NCI-H2227 (cell line): ENCODE measurements at regions not wholly inside any gene's neighbourhood (a gene's known extent, or its start where the extent isn't known, plus 50 kb on each side); places are given as distances from the start of the nearest gene placed in this dataset.
"Not testable (repeated sequence)": the region's sequence is repeated elsewhere in the genome, so short reads cannot be mapped to it uniquely, and the experiment has no call there.

ENCODE experiments used
- DNase-seq: peaks from one replicate; lab custom pipeline; 2025; ENCODE audit not compliant: unreplicated experiment; lab: John Stamatoyannopoulos, UW

DNA sequence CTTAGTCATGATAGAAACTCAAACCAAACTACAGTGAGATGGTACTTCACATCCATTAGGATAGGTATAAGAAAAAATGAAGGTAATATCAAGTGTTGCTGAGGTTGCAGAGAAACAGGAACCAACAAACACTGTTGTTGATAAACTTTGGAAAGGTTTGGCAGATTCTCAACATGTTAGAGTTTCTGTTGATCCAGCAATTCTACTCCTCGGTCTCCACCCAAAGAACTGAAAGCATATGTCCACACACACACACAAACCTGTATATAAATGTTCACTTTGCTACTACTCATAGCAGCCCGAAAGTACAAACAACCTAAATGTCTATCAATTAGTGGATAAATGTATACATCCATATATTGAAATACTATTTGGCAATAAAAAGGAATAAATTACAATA is 128.3 kb upstream of the CARMIL1 start:
- DNase-seq: no peak

DNA sequence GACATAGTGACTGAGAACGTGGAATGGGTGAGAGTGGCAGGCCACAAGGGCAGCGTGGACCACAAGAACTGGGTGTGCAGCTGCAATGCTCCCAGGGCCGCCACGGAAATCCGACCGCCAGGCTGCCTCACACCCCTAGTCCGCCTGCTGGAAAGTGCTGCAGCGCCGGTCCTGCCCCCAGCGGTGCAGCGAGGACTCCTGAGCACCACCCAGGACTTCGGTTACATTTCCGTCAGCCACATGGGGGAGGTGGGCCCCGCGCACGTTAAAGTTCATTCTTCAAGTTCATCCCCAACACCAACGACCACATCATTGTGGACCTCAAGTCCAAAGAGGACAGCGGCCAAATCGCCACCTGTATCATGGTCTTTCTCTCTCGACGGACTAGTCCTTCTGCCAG is 126.1 kb upstream of the CARMIL1 start:
- DNase-seq: no peak

DNA sequence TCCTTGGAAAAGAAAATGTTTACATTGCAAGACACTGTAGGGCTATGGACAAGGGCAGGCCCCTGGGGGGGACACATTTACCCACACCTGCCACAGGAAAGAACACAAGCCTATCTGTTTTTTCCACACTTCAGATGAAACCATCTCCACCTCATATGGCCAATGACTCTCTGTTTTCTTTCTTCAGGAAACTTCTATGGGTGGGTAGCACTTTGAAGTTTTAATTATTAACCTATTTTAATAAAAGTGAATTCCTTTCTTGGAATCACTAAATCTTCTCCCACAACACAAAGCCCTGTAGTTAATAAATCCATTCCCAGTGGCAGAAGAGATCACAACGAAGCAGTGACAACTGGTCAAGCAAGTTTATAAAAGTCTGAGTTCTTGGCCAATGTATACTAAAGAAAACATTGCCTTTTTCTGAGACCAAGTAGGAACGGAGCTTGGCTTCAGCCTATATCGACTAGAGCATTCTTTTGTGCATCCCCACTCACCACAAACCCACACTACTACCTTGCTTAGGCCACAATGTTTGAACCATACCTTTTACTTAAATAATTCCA is 125.1 kb upstream of the CARMIL1 start:
- no peak for DNase-seq

DNA sequence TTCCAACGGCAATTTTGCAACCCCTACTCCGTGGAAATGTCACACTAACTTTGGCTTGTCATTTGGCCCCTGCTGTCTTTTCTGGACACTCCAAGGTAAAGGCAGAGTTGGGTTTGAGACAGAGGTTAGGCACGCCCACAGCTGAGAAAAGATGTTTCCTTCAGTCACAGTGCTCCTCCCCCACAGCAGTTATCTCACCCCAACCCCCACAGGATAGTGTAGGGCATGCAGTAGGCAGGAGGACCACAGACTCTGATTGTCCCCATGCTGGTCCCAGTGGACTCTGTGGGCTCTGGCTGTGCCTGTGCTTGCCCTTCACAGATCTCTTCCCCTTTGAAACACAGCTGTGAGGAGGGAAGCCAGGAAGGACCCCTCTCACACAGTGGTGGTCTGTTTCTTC is 124.0 kb upstream of the CARMIL1 start:
- DNase-seq: no peak

DNA sequence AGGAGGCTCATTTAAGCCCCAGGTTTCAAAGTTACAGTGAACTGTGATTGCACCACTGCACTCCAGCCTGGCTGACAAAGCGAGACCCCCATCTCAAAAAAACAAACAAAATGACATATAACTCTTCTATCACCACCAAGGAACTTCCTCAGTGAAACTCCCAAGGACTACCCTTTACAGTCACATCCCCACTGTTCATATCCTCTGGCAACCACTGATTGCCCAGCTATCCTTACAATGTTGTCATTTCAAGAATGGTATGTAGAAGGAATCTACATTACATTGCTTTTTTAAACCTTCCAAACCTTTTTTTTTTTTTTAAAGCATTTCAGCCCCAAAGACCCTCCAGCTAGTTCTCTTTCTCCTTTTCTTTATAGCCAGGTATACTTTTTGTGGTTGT is 123.1 kb upstream of the CARMIL1 start:
- no peak for DNase-seq

DNA sequence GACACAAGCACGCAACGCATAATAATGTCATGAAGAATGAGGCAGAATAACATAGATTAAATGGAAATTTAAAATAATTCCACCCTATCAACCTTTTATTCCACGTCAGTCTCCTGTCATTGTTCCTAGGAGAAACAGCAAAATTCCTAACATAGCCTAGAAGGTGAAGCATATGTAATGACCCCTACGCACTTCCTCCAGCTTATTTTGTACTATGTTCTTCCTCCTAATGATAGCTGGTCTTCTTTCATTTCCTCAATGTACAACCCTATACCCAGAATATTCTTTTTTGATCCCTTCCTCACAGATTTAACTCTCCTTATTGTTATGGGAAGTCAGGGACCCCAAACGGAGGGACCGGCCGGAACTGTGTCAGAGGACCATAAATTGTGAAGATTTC is 122.0 kb upstream of the CARMIL1 start:
- DNase-seq: no peak

DNA sequence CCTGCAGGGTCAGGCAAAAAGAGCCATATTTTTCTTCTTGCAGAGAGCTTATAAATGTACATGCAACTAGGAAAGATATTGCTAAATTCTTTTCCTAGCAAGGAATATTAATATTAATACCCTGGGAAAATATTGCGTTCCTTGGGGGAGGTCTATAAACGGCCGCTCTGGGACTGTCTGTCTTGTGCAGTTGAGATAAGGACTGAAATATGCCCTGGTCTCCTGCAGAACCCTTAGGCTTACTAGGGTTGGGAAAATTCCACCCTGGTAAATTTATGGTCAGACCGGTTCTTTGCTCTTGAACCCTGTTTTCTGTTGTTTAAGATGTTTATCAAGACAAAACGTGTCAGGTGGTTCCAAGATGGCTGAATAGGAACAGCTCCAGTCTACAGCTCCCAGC is 121.3 kb upstream of the CARMIL1 start:
- no peak for DNase-seq

DNA sequence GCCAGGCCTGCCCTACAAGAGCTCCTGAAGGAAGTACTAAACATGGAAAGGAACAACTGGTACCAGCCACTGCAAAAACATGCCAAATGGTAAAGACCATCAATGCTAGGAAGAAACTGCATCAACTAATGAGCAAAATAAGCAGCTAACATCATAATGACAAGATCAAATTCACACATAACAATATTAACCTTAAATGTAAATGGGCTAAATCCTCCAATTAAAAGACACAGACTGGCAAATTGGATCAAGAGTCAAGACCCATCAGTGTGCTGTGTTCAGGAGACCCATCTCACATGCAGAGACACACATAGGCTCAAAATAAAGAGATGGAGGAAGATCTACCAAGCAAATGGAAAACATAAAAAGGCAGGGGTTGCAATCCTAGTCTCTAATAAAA is 119.0 kb upstream of the CARMIL1 start:
- not testable (repeated sequence) for DNase-seq

DNA sequence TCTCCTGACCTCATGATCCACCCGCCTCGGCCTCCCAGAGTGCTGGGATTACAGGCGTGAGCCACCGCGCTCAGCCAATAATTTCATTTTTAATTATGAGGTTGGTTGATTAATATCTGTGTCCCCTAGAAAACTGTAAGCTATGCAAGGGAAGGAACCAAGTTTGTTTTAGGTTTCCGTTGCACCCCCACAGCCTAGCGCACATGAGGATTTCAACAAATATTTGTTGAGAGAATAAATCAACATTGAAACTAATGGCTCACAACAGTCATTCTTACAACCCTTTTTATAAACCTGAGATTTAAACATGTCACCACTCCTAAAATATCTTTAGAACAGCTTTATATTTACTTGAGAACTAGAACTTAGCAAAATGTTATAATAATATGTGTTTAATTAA is 114.0 kb upstream of the CARMIL1 start:
- DNase-seq: no peak

DNA sequence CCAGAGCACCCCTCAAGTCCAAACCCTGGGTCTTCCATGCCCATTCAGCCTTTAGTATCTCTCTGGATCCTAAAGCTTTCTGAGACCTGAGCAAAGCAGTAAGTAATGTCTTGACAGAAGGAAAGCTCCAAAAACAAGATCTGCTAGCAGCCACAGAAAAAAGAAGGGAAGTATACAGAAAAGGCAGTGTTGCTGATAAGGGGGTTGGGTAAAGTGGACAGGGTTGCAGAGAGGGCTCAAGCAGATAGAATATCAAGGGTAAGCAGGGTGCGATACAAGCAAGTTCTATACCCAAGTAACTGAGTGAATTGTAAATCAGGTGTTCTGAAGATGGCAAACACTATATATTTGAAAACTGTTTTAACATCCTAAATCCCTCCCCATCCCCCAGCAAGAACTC is 113.4 kb upstream of the CARMIL1 start:
- no peak for DNase-seq

DNA sequence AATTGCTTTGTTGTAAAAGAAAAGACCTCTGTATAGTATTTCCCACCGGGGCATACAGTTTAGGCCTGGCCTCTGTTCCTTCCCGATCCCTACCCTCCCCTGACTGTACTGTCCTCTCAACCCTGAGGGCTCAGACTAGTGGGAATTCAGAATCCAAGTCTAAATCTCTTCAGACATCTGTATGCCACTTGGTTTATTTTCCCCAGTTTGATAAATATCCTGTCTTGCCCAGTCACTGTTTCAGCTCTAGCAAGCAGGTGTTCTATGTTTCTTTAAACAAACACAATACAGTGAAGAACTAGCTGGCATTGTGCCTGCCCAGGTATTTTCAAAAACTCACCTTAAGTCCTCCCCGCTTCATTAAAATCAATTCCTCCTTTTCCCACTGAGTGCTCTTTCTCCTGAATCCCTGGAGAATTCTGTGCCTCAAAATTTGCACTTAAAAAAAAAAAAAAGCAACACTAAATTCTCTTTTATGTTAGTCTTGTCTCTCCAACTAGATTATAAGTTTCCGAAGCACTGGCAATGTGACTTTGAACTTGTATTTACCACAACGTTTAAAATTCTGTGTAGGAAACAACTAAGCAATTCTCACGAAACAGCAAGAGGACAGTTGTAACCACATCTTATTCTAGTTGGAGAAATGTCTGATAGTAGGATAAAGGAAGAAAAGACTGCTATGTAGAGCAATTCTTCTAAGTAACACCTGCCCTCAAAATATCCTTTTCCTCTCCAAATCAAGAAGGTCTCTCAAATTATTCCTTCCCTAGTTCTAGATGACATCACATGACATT is 112.0 kb upstream of the CARMIL1 start:
- DNase-seq: no peak

DNA sequence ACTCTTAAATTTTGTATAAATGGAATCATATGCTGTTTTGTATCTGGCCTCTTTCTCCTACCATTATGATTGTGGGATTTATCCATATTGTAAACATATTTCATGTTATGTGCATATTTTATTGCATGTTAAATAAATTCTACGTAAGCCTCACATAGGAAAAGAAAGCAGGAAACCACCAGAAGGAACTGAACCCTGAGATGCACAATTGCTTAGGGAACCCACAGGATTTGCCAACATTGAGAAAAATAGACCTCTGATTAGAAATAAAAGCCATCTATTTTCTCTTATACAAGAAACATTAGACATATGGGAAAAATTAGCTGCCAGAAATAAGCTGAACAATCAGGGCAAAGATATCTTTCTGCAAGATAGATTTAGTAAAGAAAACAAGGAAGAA is 111.2 kb upstream of the CARMIL1 start:
- no peak for DNase-seq

DNA sequence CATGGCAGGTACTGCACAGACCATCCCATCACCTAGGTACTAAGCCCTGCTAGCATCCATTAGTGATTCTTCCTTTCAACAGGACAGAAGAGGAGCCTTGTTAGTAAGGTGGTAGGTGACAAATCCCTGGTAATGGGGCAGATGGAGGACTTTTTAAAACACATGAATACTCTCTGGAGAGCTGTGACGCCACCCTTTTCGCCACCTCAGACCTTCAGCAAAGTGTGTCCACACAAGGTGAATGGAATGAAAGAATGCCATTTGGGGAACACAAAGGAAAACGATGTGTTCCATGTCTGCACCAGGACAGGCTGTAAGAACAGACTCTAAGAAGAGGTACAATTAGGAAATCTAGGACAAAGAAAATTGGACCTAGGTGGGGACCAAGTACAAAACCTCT is 110.5 kb upstream of the CARMIL1 start:
- DNase-seq: no peak

DNA sequence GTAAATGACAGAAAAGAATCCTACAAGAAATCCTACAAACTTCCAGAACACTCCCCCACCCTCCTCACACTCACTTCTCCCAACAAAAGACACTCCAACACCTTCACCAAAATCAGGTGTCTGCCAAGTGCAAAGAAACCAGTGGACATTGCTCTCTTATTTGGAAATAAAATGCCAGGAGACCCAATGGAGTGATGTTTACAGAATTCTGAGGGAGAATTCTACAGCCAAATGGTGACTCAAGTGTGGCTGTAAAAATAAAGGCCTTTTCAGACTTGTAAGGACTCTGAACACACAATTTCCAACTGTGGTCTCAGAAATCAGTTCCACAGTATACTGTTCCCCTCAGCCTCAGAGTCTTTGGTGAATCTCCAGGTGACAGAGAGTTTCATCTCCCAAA is 109.6 kb upstream of the CARMIL1 start:
- DNase-seq: no peak

DNA sequence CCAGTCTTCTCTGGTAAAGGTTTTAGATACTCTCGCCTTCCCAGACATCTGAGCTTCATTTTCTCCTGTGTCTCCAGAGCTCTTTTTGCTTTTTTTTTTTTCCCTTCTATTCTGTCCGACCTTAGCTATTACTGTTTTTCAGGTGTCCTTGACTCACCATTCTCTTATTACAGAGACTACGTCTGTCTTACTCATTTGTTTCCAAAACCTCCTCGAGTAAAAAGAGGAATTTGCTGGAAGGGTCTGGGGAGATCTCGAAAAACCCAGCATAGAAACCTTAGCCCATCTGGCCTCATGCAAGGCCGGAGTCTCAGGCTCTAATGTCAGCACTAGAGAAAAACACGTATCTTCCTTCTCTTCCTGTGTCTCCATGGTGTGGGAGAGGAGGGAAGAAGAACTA is 109.2 kb upstream of the CARMIL1 start:
- no peak for DNase-seq

DNA sequence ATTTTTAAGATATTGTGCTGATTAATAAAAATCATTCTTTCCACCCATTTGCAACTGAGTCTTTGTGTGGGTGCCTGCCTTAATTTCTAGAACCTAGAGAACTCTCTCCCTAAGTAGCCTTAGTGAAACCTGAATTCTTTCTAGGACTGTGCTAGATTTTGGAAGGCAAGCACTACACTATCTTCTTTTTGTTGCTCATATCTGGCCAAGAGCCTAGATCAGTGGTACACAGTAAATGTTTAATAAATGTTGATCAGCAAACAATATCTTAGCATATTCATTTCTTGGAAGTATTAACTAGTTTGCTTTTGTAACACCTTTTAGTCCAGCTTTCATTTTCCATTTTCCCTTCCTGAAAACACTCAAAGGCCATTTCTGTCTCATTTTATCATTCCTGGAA is 108.5 kb upstream of the CARMIL1 start:
- no peak for DNase-seq

DNA sequence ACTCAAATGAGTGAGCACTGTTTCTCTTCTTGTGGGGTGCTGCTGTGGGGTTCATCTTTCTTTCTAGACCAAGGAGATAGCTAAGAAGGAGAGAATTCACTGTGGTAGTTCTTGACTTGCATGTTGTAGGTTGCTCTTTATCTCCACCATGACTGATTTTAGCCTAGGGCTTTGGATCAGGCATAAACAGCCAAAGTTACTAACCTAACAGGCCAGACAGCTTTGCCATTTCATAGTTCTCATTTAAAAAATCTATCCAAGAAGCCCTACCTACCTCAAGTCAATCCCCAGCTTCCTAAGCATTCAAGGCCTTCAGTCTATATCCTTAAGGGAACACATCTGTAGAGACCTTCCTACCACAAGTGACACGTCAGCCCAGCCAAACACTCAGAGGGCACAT is 107.9 kb upstream of the CARMIL1 start:
- no peak for DNase-seq

DNA sequence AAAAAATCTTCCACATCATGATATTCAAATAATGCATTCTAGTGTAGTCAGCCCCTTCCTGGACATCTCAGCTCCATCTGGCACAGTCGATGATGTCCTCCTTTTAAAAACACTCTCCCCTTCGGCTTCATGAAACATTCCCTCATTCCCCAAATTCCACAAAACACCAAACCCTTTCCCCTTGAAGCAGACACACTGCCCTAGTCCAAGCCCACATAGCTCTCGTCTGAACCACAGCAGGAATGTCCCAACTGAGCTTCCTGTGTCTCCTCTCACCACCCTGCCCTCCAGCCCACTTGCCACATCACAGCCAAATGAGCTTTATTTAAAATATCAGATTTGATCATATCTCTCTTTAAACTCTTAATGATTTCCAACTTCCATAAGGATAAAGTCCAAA is 106.4 kb upstream of the CARMIL1 start:
- DNase-seq: no peak

DNA sequence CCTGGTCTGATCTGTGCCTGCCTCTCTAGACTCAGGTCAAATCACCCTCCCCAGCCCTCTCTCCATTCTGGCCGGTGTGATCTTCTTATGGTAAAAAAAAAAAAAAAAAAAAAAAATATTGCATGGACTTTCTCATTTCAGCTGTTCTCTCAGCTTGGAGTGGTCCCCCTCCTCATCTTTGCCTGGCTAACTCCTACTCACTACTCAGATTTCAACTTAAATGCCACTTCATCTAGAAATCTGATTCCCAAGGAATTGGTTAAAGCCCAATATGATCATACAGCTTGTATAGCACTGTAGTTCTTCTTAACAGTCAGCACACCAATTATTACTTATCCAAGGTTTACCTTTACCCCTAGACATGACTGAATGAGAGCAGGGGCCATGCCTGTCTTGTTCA is 105.9 kb upstream of the CARMIL1 start:
- no peak for DNase-seq

DNA sequence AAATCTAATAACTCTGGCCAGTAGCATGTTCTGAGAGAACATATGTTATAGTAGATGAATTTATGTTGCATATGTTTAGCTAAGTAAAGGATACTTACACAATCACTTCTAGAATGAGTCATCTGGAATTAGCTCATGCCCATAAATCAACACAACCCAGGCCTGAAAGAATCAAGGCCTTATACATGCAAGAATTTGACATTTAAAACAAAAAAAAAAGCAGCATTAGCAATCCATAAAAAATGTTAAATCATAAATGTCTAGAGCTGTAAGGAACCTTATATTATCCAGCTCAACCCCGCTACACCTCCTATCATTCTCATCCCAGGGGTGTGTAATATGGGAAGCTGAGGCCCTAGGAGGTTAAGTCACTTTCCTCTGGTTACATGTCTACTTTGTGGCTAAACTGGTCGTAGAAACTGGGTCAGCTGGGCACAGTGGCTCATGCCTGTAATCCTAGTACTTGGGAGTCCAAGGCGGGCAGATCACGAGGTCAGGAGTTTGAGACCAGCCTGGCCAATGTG is 105.2 kb upstream of the CARMIL1 start:
- DNase-seq: no peak

DNA sequence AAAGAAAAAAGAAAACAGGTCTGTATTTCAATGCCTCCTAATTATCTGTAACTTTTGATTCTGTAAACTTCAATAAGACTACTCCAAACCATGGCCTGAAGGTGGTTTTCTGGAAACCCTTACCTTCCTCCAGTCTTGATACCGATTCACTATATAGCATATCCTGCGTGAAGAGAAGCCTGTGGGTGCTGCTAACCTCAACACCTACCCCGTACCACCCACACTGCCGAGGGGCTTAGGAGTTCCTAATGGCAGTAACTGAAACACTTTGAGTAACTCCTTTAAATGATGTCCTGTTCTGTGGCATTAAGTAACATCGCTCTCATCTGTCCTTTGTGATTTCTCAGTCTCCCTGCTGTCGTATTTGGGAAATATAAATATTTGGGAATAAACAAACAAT is 104.5 kb upstream of the CARMIL1 start:
- no peak for DNase-seq

DNA sequence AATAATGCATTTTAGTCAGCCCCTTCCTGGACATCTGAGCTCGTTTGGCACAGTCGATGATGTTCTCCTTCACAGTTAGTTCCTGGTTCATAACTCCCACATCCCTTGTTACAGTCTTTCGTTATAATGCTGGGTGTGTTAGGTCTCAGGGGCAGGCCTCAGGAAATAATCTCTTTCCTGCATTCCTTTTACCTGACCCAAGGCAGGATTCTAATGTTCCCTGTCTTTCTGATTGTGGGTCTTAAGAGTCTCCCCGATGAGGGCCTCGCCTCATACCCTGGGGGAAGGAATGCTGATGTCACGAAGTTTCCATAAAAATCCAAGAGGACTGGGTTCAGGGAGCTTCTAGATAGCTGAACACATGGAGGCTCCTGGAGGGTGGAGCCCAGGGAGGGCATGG is 104.0 kb upstream of the CARMIL1 start:
- no peak for DNase-seq

DNA sequence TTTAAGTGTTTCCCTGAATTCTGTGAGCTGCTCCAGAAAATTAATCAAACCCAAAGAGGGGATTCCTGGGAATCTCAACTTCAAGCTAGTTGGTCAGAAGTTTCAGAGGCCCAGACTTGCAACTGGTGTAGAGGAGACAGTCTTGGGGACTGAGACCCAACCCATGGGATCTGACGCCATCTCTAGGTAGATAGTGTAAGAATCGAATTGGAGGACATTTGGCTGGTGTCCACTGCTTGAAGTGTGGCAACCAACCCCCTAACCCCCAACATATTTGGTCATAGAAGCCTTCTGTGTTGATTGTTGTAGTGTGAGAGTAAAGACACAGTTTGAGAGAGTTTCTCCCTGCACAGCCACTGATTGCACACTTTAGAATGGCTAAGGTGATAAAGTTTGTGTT is 103.5 kb upstream of the CARMIL1 start:
- DNase-seq: no peak
